Tibial nerve (tissue), 4 donors: ENCODE measurements at regions not wholly inside any gene's neighbourhood (a gene's known extent, or its start where the extent isn't known, plus 50 kb on each side); places are given as distances from the start of the nearest gene placed in this dataset.

Experiments
- CTCF ChIP-seq, 5 experiments: fragments of 200-600 bp in 3 of 5; fragments of 450-650 bp in 2 of 5; sonication (generic) in 3 of 5; IDR thresholded peaks; one replicate each; pipeline ENCODE4 v1.5.1; 2016 to 2019; ENCODE audit warnings: antibody characterized with exemption in 5 of 5, mild to moderate bottlenecking in 3 of 5, moderate library complexity in 2 of 5
- EP300 ChIP-seq, 2 donors: sonication (generic); formaldehyde crosslinking; IDR thresholded peaks; one replicate each; pipeline ENCODE4 v1.6.1; 2017; ENCODE audit warnings: antibody characterized with exemption in 2 of 2, mild to moderate bottlenecking in 1 of 2

- TF ChIP-seq CTCF (IDR thresholded peaks at IDR 0.05), result no peak
- TF ChIP-seq EP300 (IDR thresholded peaks at IDR 0.05), result no peak
Measured at GRCh38 chr7:22640269-22640668, 86.7 kb upstream of the IL6 start.
